Natural killer cell (primary cell): ENCODE measurements at regions not wholly inside any gene's neighbourhood (a gene's known extent, or its start where the extent isn't known, plus 50 kb on each side); places are given as distances from the start of the nearest gene placed in this dataset.

Experiments used
- ATAC-seq, 3 donors: fragments of 150-1000 bp in 2 of 3; fragments of 200-7000 bp in 1 of 3; cut with Tn5 transposase; 1 replicate in 1 of 3; 2 replicates in 2 of 3; pipeline ENCODE4 v1.10.0; 2021; ENCODE audit warnings: mild to moderate bottlenecking in 2 of 3, moderate library complexity in 2 of 3
- DNase-seq, 2 donors: peaks; one replicate each; pipeline versions ENCODE4 v3.0.0 to v3.0.0-alpha.2; 2013 to 2021; ENCODE audit warnings: mixed read lengths in 1 of 2
- H3K27ac ChIP-seq: one replicate; pipeline ENCODE4 v1.5.1; 2013; ENCODE audit warnings: mild to moderate bottlenecking, low read length
- H3K27me3 ChIP-seq: one replicate; pipeline ENCODE4 v1.6.1; 2013; ENCODE audit warnings: low read length; ENCODE audit not compliant: control insufficient read depth, insufficient read depth
- H3K36me3 ChIP-seq: one replicate; pipeline ENCODE4 v1.6.1; 2013; ENCODE audit warnings: low read length; ENCODE audit not compliant: control insufficient read depth, insufficient read depth
- H3K4me1 ChIP-seq: one replicate; pipeline ENCODE4 v1.6.1; 2013; ENCODE audit warnings: low read length; ENCODE audit not compliant: control insufficient read depth, insufficient read depth
- H3K4me3 ChIP-seq: one replicate; pipeline ENCODE4 v1.5.1; 2013; ENCODE audit warnings: low read length
- H3K9me3 ChIP-seq: one replicate; pipeline ENCODE4 v1.6.1; 2013; ENCODE audit warnings: low read length; ENCODE audit not compliant: control insufficient read depth, insufficient read depth
- H3K27ac Mint-ChIP-seq, 2 donors: one replicate each; pipeline ENCODE4 v1.8.0; 2022; ENCODE audit warnings: mild to moderate bottlenecking in 2 of 2, mixed read lengths in 2 of 2, moderate library complexity in 1 of 2
- H3K27me3 Mint-ChIP-seq, 2 donors: one replicate each; pipeline ENCODE4 v1.8.0; 2022; ENCODE audit warnings: low read depth in 2 of 2, mixed read lengths in 2 of 2
- H3K36me3 Mint-ChIP-seq: one replicate; pipeline ENCODE4 v1.8.0; 2022; ENCODE audit warnings: mixed read lengths
- H3K4me1 Mint-ChIP-seq, 2 donors: one replicate each; pipeline ENCODE4 v1.8.0; 2022; ENCODE audit warnings: mixed read lengths in 2 of 2
- H3K4me3 Mint-ChIP-seq: one replicate; pipeline ENCODE4 v1.8.0; 2022; ENCODE audit warnings: mild to moderate bottlenecking, moderate library complexity, mixed read lengths
- H3K9me3 Mint-ChIP-seq, 2 donors: one replicate each; pipeline ENCODE4 v1.8.0; 2022; ENCODE audit warnings: mixed read lengths in 2 of 2
- CTCF ChIP-seq: fragments of 200-600 bp; IDR thresholded peaks from one replicate; pipeline ENCODE4 v1.8.0; 2022; ENCODE audit warnings: antibody characterized with exemption
- WGBS: methylation state at CpG from one replicate; pipeline ENCODE4 v1.1.7; 2013; ENCODE audit warnings: missing lambda C conversion rate; ENCODE audit not compliant: insufficient coverage; 5-methylcytosine and 5-hydroxymethylcytosine counted together
- intact Hi-C: fragments of 100-400 bp; cut with micrococcal nuclease; formaldehyde crosslinking; loops from one replicate; pipeline ENCODE4 v1.14.2; 2022

DNA sequence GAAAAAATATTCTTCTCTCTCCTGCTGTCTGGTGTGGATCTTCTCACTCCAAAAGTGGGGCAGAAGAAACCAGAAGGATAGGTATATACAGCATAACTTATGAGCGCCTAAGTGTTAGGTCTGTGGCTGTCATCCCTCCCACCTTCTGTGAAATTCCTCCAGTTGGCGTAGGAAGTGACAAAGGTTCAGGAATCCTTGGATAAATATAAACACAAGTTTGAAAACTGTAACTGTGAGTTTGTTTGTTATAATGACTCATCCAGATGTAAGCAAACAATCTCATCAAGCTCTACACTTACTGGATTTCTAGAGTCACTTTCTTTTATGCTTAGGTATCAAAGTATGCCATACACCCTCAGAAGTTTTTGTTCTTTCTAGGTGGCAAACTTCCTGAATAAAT lies 405.2 kb downstream of the FAT4 start:
- peaks cover 0 to 2% of the 10 kb centered on the region in 2 donors for H3K9me3 Mint-ChIP-seq
- no peak for ATAC-seq

DNA sequence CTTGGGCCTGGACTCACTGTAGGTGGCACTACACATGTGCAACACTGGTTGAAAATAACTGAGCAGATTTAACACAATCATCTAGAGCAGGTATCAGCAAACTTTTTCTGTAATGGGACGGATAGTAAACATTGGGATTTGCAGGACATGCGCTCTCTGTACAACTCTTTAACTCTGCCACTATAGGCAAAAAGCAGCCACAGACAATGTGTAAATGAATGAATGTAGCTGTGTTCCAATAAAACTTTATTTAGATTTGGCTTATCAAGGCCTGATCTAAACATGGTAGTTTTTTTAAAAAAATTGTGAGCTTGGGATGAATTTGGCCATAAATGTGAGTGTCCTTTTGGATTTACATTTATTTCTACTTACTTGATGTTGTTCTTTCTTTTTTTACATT lies 407.3 kb downstream of the FAT4 start:
- no peaks in the 10 kb centered on the region for H3K36me3 Mint-ChIP-seq
- no peak overlapping the region for H3K4me3 Mint-ChIP-seq
- no peak for TF ChIP-seq CTCF
- ATAC-seq, result no peak
- intact Hi-C loops, result no loop called here
- no peaks in the 10 kb centered on the region for H3K36me3 ChIP-seq
- no peak overlapping the region for H3K27ac ChIP-seq
- H3K9me3 Mint-ChIP-seq, result peaks cover 0 to 2% of the 10 kb centered on the region in 2 donors
- no peak overlapping the region for H3K27ac Mint-ChIP-seq
- H3K4me3 ChIP-seq, result no peak overlapping the region
- WGBS, result 100% methylated on average over 2 of the region's 2 CpGs
- DNase-seq, result no peak
- H3K27me3 ChIP-seq, result no peaks in the 10 kb centered on the region
- no peaks in the 10 kb centered on the region for H3K4me1 ChIP-seq
- H3K4me1 Mint-ChIP-seq, result no peaks in the 10 kb centered on the region
- H3K27me3 Mint-ChIP-seq, result no peaks in the 10 kb centered on the region
- H3K9me3 ChIP-seq, result peaks cover 2% of the 10 kb centered on the region

More for the DNA sequence above, 405.2 kb downstream of the FAT4 start:
- no peak for DNase-seq
- Histone ChIP-seq H3K36me3 (no peaks in the 10 kb centered on the region), H3K27ac (no peak overlapping the region), H3K27me3 (no peaks in the 10 kb centered on the region), H3K4me1 (no peaks in the 10 kb centered on the region), H3K4me3 (no peak overlapping the region), H3K9me3 (peaks cover 2% of the 10 kb centered on the region)
- no peak overlapping the region for H3K27ac Mint-ChIP-seq
- intact Hi-C loops, result no loop called here
- 100% methylated on average over 1 of the region's 2 CpGs for WGBS
- H3K4me1 Mint-ChIP-seq, result no peaks in the 10 kb centered on the region
- no peaks in the 10 kb centered on the region for H3K36me3 Mint-ChIP-seq
- TF ChIP-seq CTCF, result no peak
- no peaks in the 10 kb centered on the region for H3K27me3 Mint-ChIP-seq
- no peak overlapping the region for H3K4me3 Mint-ChIP-seq

GRCh38 chr4:125725957-125726525 lies 411.3 kb downstream of the FAT4 start:
- Histone ChIP-seq H3K9me3 (peaks cover 2% of the 10 kb centered on the region), H3K4me3 (no peak overlapping the region), H3K27ac (no peak overlapping the region), H3K36me3 (no peaks in the 10 kb centered on the region), H3K4me1 (no peaks in the 10 kb centered on the region), H3K27me3 (no peaks in the 10 kb centered on the region)
- 72% methylated on average over 3 of the region's 4 CpGs for WGBS
- intact Hi-C loops, result no loop called here
- H3K4me3 Mint-ChIP-seq, result no peak overlapping the region
- no peaks in the 10 kb centered on the region for H3K4me1 Mint-ChIP-seq
- no peak for DNase-seq
- H3K27ac Mint-ChIP-seq, result no peak overlapping the region
- no peak for TF ChIP-seq CTCF
- H3K27me3 Mint-ChIP-seq, result peaks cover 0 to 8% of the 10 kb centered on the region in 2 donors
- H3K36me3 Mint-ChIP-seq, result no peaks in the 10 kb centered on the region
- H3K9me3 Mint-ChIP-seq, result peaks cover 0 to 2% of the 10 kb centered on the region in 2 donors
- no peak for ATAC-seq

- intact Hi-C loops, result no loop called here
- H3K9me3 ChIP-seq, result peaks cover 2% of the 10 kb centered on the region
- peaks cover 0 to 9% of the 10 kb centered on the region in 2 donors for H3K27me3 Mint-ChIP-seq
- no peaks in the 10 kb centered on the region for H3K36me3 Mint-ChIP-seq
- 85% methylated on average over 2 of the region's 2 CpGs for WGBS
- no peaks in the 10 kb centered on the region for H3K4me1 ChIP-seq
- no peaks in the 10 kb centered on the region for H3K4me1 Mint-ChIP-seq
- no peaks in the 10 kb centered on the region for H3K27me3 ChIP-seq
- no peaks in the 10 kb centered on the region for H3K36me3 ChIP-seq
- no peak overlapping the region for H3K27ac ChIP-seq
- H3K9me3 Mint-ChIP-seq, result peaks cover 0 to 2% of the 10 kb centered on the region in 2 donors
- DNase-seq, result no peak
- no peak for TF ChIP-seq CTCF
- no peak overlapping the region for H3K4me3 ChIP-seq
- no peak overlapping the region for H3K27ac Mint-ChIP-seq
- no peak overlapping the region for H3K4me3 Mint-ChIP-seq
- ATAC-seq, result no peak
These were observed 413.2 kb downstream of the FAT4 start for GRCh38 chr4:125727931-125728330.
